SK-N-SH (cell line): ENCODE measurements at regions not wholly inside any gene's neighbourhood (a gene's known extent, or its start where the extent isn't known, plus 50 kb on each side); places are given as distances from the start of the nearest gene placed in this dataset.

ENCODE experiments used
- CTCF ChIA-PET: fragments of 300-600, 350-600 bp; formaldehyde crosslinking; extraction: SDS; loops from one replicate; lab custom pipeline; 2021; lab: Yijun Ruan, JAX
- POLR2A ChIA-PET: fragments of 350-600 bp; sonication (Branson Sonifier 250); formaldehyde crosslinking; extraction: SDS; loops from one replicate; lab custom pipeline; 2020; ENCODE audit warnings: antibody characterized with exemption, inconsistent platforms; lab: Yijun Ruan, JAX
- DNase-seq: peaks from one replicate; pipeline ENCODE4 v3.0.0; 2012
- H2AFZ ChIP-seq: fragments of 200-600 bp; sonication (generic); 2 replicates; pipeline ENCODE4 v1.8.1; 2016; ENCODE audit warnings: antibody characterized with exemption, mild to moderate bottlenecking, low read depth
- H3F3A ChIP-seq: fragments of 200-600 bp; sonication (generic); replicated peaks from 2 replicates; pipeline ENCODE3; 2016; ENCODE audit warnings: antibody characterized with exemption, mild to moderate bottlenecking; ENCODE audit not compliant: insufficient read depth
- H3K27ac ChIP-seq, 2 experiments: fragments of 200-500 bp in 1 of 2; fragments of 200-600 bp in 1 of 2; sonication (Bioruptor generic) in 1 of 2; sonication (generic), shearing (Covaris generic) in 1 of 2; 2 replicates each; pipeline versions ENCODE4 v1.5.1 to v1.6.1; 2014 to 2016; ENCODE audit warnings: low read depth in 2 of 2, inconsistent platforms in 1 of 2, low read length in 1 of 2, mild to moderate bottlenecking in 1 of 2, mixed read lengths in 1 of 2
- H3K27me3 ChIP-seq: fragments of 200-600 bp; sonication (generic), shearing (Covaris generic); 2 replicates; pipeline ENCODE4 v1.6.1; 2016; ENCODE audit warnings: mixed run types; ENCODE audit not compliant: insufficient read depth
- H3K36me3 ChIP-seq, 2 experiments: fragments of 200-500 bp in 1 of 2; fragments of 200-600 bp in 1 of 2; sonication (Bioruptor generic) in 1 of 2; sonication (generic) in 1 of 2; replicated peaks in 1 of 2; 2 replicates each; pipeline versions ENCODE3 to v1.5.1; 2014 to 2016; ENCODE audit warnings: low read length in 1 of 2, mild to moderate bottlenecking in 1 of 2; ENCODE audit not compliant: insufficient read depth in 2 of 2, control insufficient read depth in 1 of 2
- H3K4me1 ChIP-seq, 2 experiments: fragments of 200-500 bp in 1 of 2; fragments of 200-600 bp in 1 of 2; sonication (Bioruptor generic) in 1 of 2; sonication (generic), shearing (Covaris generic) in 1 of 2; 2 replicates each; pipeline versions ENCODE4 v1.5.1 to v1.6.1; 2014 to 2016; ENCODE audit warnings: low read depth in 1 of 2, low read length in 1 of 2, mixed run types in 1 of 2; ENCODE audit not compliant: insufficient read depth in 2 of 2, control insufficient read depth in 1 of 2
- H3K4me2 ChIP-seq: fragments of 200-600 bp; sonication (generic), shearing (Covaris generic); 2 replicates; pipeline ENCODE4 v1.6.1; 2017; ENCODE audit warnings: mixed run types
- H3K4me3 ChIP-seq, 2 experiments: fragments of 200-500 bp in 1 of 2; fragments of 200-600 bp in 1 of 2; sonication (Bioruptor generic) in 1 of 2; sonication (generic), shearing (Covaris generic) in 1 of 2; 2 replicates each; pipeline versions ENCODE4 v1.5.1 to v1.8.1; 2014 to 2016; ENCODE audit warnings: low read depth in 2 of 2, inconsistent platforms in 1 of 2, low read length in 1 of 2, mild to moderate bottlenecking in 1 of 2, mixed read lengths in 1 of 2, moderate library complexity in 1 of 2
- H3K79me2 ChIP-seq: fragments of 200-600 bp; sonication (generic); 2 replicates; pipeline ENCODE4 v1.8.1; 2017; ENCODE audit warnings: mild to moderate bottlenecking; ENCODE audit not compliant: insufficient read depth
- H3K9ac ChIP-seq: fragments of 200-600 bp; sonication (generic); 2 replicates; pipeline ENCODE4 v1.6.1; 2017; ENCODE audit warnings: mixed run types
- H3K9me2 ChIP-seq: fragments of 200-600 bp; sonication (generic); 2 replicates; pipeline ENCODE4 v1.6.1; 2017; ENCODE audit warnings: mixed run types
- H3K9me3 ChIP-seq: fragments of 200-600 bp; sonication (generic); 2 replicates; pipeline ENCODE4 v1.6.1; 2017; ENCODE audit warnings: mixed run types, mild to moderate bottlenecking, moderate library complexity
- H4K20me1 ChIP-seq: fragments of 200-600 bp; sonication (generic); 2 replicates; pipeline ENCODE4 v1.6.1; 2017; ENCODE audit warnings: mild to moderate bottlenecking, mixed run types; ENCODE audit not compliant: insufficient read depth
- CTCF ChIP-seq: fragments of 200-600 bp; sonication (generic); IDR thresholded peaks from 2 replicates; pipeline ENCODE4 v1.6.1; 2017; ENCODE audit warnings: antibody characterized with exemption, mild to moderate bottlenecking, moderate library complexity
- EP300 ChIP-seq, 2 experiments: IDR thresholded peaks; 2 replicates each; pipeline versions ENCODE4 v1.4.0 to v1.6.1; 2012; ENCODE audit warnings: borderline replicate concordance in 1 of 2, low read depth in 1 of 2, low read length in 1 of 2
- EZH2phosphoT487 ChIP-seq: fragments of 200-600 bp; sonication (generic); IDR thresholded peaks from 2 replicates; pipeline ENCODE4 v1.6.1; 2017; ENCODE audit warnings: low read depth, mixed run types, mild to moderate bottlenecking, antibody characterized with exemption, moderate library complexity, borderline replicate concordance
- FOSL2 ChIP-seq: IDR thresholded peaks from 2 replicates; pipeline ENCODE4 v1.4.0; 2012; ENCODE audit warnings: low read depth, mild to moderate bottlenecking, moderate library complexity, borderline replicate concordance
- FOXJ3 ChIP-seq: sonication (generic); formaldehyde crosslinking; IDR thresholded peaks from 2 replicates; pipeline ENCODE4 v1.5.1; 2020; ENCODE audit warnings: mild to moderate bottlenecking, missing genetic modification reagents
- FOXM1 ChIP-seq: IDR thresholded peaks from 2 replicates; pipeline ENCODE4 v1.4.0; 2012; ENCODE audit warnings: low read depth, mild to moderate bottlenecking
- MAX ChIP-seq: IDR thresholded peaks from 2 replicates; pipeline ENCODE4 v1.4.0; 2012; ENCODE audit warnings: low read depth
- MEF2A ChIP-seq: IDR thresholded peaks from 2 replicates; pipeline ENCODE4 v1.4.0; 2012; ENCODE audit warnings: low read depth, borderline replicate concordance
- MXI1 ChIP-seq: IDR thresholded peaks from 2 replicates; pipeline ENCODE4 v1.6.1; 2012; ENCODE audit warnings: mild to moderate bottlenecking, low read depth, low read length, improper control_type of control experiment
- NFIC ChIP-seq: IDR thresholded peaks from 2 replicates; pipeline ENCODE4 v1.4.0; 2012; ENCODE audit warnings: borderline replicate concordance
- RAD21 ChIP-seq: IDR thresholded peaks from 2 replicates; pipeline ENCODE4 v1.6.1; 2012; ENCODE audit warnings: mild to moderate bottlenecking, low read length
- REST ChIP-seq: IDR thresholded peaks from 2 replicates; pipeline ENCODE4 v1.6.1; 2012; ENCODE audit warnings: mild to moderate bottlenecking, low read depth, low read length, moderate library complexity
- RFX5 ChIP-seq: IDR thresholded peaks from 2 replicates; pipeline ENCODE4 v1.6.1; 2012; ENCODE audit warnings: mild to moderate bottlenecking, improper control_type of control experiment, low read length
- SIN3A ChIP-seq: IDR thresholded peaks from 2 replicates; pipeline ENCODE4 v1.6.1; 2012; ENCODE audit warnings: low read depth, mild to moderate bottlenecking, low read length, moderate library complexity, borderline replicate concordance
- TAF1 ChIP-seq: IDR thresholded peaks from 2 replicates; pipeline ENCODE4 v1.6.1; 2012; ENCODE audit warnings: low read depth, mild to moderate bottlenecking, low read length, moderate library complexity, borderline replicate concordance
- TCF12 ChIP-seq: IDR thresholded peaks from 2 replicates; pipeline ENCODE4 v1.4.0; 2012
- WGBS: methylation state at CpG from one replicate; pipeline ENCODE4 v1.1.6; 2017; ENCODE audit warnings: low lambda C conversion rate; 5-methylcytosine and 5-hydroxymethylcytosine counted together

- TF ChIP-seq CTCF (no peak), NFIC (no peak), EP300 (IDR thresholded peaks at IDR 0.05; ENCODE audit: borderline replicate concordance in 1 of 2, low read depth in 1 of 2, low read length in 1 of 2) (no peak), EZH2phosphoT487 (no peak), TCF12 (no peak), FOSL2 (no peak)
- TF ChIP-seq, all 33 proteins: peak for 0
Measured at GRCh38 chr5:178796165-178796945, 63.4 kb upstream of the ZNF354B start (continued).

- Histone ChIP-seq H3K9me3 (no peaks in the 10 kb centered on the region), H3K36me3 (no peaks in the 10 kb centered on the region), H3K27me3 (no peaks in the 10 kb centered on the region), H2AFZ (no peak overlapping the region), H3K4me2 (no peak overlapping the region), H3K4me3 (no peak overlapping the region), H3K9ac (no peak overlapping the region), H4K20me1 (no peaks in the 10 kb centered on the region), H3F3A (no peaks in the 10 kb centered on the region), H3K79me2 (no peaks in the 10 kb centered on the region), H3K9me2 (no peaks in the 10 kb centered on the region)
- ChIA-PET POLR2A (no interaction called here), CTCF (interaction anchor here (0.6 kb wide), 1 partner anchor 13 kb away, joined by 3 read pairs; no protein-coding TSS in a partner anchor)
- no peak for DNase-seq
- TF ChIP-seq FOXM1 (no peak), MEF2A (no peak), RFX5 (no peak), REST (no peak), RAD21 (no peak), MAX (no peak), MXI1 (no peak), TAF1 (no peak), FOXJ3 (CRISPR knock-in tag) (no peak), SIN3A (no peak)
- TF ChIP-seq, all 33 proteins: peak for 0
- Histone ChIP-seq H3K4me1 (no peaks in the 10 kb centered on the region; a peak in 1 of 4 replicates), H3K27ac (no peak overlapping the region)
- 76% methylated on average over 6 of the region's 16 CpGs for WGBS
Measured at GRCh38 chr5:178794433-178794832, 64.0 kb upstream of the ZNF354A start.
